Ecto neural progenitor cell (in vitro differentiated cells): ENCODE measurements at regions not wholly inside any gene's neighbourhood (a gene's known extent, or its start where the extent isn't known, plus 50 kb on each side); places are given as distances from the start of the nearest gene placed in this dataset.

ENCODE experiments used
- DNase-seq: peaks from one replicate; pipeline ENCODE4 v3.0.0-alpha.2; 2018; ENCODE audit warnings: low spot score

- DNase-seq: no peak
Measured at GRCh38 chr18:8536922-8537321, 72.3 kb upstream of the RAB12 start.

- DNase-seq: no peak
Measured at GRCh38 chr18:8537400-8537799, 71.8 kb upstream of the RAB12 start.

- no peak for DNase-seq
Measured at GRCh38 chr18:8538935-8539334, 70.3 kb upstream of the RAB12 start.

- DNase-seq: no peak
Measured at GRCh38 chr18:8546677-8547076, 62.6 kb upstream of the RAB12 start.

- no peak for DNase-seq
Measured at GRCh38 chr18:8548186-8548585, 61.1 kb upstream of the RAB12 start.

- DNase-seq: no peak
Measured at GRCh38 chr18:8549254-8549757, 59.9 kb upstream of the RAB12 start.

GRCh38 chr18:8552151-8552550 is 57.1 kb upstream of the RAB12 start:
- DNase-seq: no peak

- DNase-seq: no peak
Measured at GRCh38 chr18:8554354-8554753, 54.9 kb upstream of the RAB12 start.

GRCh38 chr18:8556424-8556823 is 52.8 kb upstream of the RAB12 start:
- DNase-seq: no peak
